Neural crest cell (in vitro differentiated cells): ENCODE measurements at regions not wholly inside any gene's neighbourhood (a gene's known extent, or its start where the extent isn't known, plus 50 kb on each side); places are given as distances from the start of the nearest gene placed in this dataset.

ENCODE experiments used
- DNase-seq: peaks from one replicate; pipeline ENCODE4 v3.0.0; 2021; ENCODE audit warnings: low read depth, mixed read lengths, low spot score
- H3K27ac Mint-ChIP-seq: one replicate; pipeline ENCODE4 v1.8.0; 2021; ENCODE audit warnings: mild to moderate bottlenecking, mixed read lengths; ENCODE audit not compliant: unreplicated experiment
- H3K27me3 Mint-ChIP-seq: 2 replicates; pipeline ENCODE4 v1.8.0; 2021; ENCODE audit warnings: low read depth, mild to moderate bottlenecking, mixed read lengths
- H3K36me3 Mint-ChIP-seq: 2 replicates; pipeline ENCODE4 v1.8.0; 2021; ENCODE audit warnings: low read depth, mild to moderate bottlenecking, mixed read lengths
- H3K4me1 Mint-ChIP-seq: 2 replicates; pipeline ENCODE4 v1.8.0; 2021; ENCODE audit warnings: mixed read lengths
- H3K4me3 Mint-ChIP-seq: one replicate; pipeline ENCODE4 v1.8.0; 2021; ENCODE audit warnings: mild to moderate bottlenecking, mixed read lengths
- H3K9me3 Mint-ChIP-seq: 2 replicates; pipeline ENCODE4 v1.8.0; 2021; ENCODE audit warnings: mixed read lengths
- TF ChIP-seq, protein P1 (sequence below): fragments of 200-600 bp; sonication (generic); conservative IDR thresholded peaks from 2 replicates; pipeline ENCODE4 v1.5.0; 2021; ENCODE audit warnings: antibody characterized with exemption, mild to moderate bottlenecking

DNA sequence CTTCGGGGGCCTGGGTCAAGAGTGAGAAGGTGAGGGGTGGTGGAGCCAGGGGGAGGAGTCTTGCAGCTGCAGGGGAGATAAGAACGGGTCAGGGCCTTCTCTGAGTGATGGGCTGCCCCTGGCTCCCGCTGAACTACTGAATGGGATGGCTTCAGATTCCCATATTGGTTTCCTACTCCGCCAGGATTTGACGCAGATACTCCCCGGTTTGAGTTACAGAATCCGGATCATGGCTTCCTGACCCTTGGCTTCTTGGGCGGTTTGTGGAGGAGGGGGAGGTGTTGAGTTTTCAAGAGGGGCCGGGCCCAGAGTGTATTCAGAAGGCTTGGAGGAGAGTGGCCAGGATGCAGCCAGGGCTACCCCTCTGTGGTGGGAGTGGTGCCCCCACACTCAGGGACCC, 119.9 kb upstream of the ATP2B2 start:
- no peaks in the 10 kb centered on the region for H3K9me3 Mint-ChIP-seq

DNA sequence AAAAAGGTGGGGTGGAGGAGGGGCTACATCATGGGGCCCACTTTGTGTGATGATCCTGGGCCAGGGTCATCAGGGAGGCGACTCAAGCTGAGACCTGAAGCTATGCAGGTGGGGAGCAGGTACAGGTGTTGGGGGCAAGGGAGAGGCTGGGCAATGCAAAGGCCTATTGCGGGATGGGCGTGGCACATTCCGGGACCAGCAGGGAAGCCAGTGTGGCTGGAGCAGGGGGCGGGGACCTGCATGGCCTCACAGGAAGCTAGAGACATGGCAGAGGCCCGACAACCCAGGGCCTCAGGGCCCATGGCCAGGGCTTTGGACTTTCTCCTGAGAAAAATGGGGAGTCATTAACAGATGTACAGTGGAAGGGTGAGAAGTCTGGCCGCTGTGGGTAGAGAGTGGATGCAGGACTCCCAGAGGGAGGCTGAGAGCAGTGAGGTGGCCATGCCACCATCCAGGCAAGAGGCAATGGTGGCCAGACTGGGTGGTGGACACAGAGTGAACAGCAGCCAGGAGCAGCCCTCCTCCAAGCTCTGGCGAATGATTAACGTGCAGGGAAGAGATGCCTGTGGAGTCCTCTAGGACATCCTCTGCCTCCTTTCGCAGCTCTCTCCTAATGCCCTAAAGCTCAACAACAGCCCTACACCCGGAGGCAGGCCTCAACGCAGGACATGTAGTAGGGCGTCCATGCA, 122.6 kb upstream of the ATP2B2 start:
- no peak overlapping the region for H3K27ac Mint-ChIP-seq
- H3K36me3 Mint-ChIP-seq = no peaks in the 10 kb centered on the region
- H3K4me1 Mint-ChIP-seq = no peaks in the 10 kb centered on the region
- H3K27me3 Mint-ChIP-seq = no peaks in the 10 kb centered on the region
- no peak overlapping the region for H3K4me3 Mint-ChIP-seq
- TF ChIP-seq, protein P1, sequence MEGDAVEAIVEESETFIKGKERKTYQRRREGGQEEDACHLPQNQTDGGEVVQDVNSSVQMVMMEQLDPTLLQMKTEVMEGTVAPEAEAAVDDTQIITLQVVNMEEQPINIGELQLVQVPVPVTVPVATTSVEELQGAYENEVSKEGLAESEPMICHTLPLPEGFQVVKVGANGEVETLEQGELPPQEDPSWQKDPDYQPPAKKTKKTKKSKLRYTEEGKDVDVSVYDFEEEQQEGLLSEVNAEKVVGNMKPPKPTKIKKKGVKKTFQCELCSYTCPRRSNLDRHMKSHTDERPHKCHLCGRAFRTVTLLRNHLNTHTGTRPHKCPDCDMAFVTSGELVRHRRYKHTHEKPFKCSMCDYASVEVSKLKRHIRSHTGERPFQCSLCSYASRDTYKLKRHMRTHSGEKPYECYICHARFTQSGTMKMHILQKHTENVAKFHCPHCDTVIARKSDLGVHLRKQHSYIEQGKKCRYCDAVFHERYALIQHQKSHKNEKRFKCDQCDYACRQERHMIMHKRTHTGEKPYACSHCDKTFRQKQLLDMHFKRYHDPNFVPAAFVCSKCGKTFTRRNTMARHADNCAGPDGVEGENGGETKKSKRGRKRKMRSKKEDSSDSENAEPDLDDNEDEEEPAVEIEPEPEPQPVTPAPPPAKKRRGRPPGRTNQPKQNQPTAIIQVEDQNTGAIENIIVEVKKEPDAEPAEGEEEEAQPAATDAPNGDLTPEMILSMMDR = no peak
- no peak for DNase-seq
- H3K9me3 Mint-ChIP-seq = no peaks in the 10 kb centered on the region

More for the DNA sequence above, 119.9 kb upstream of the ATP2B2 start:
- no peaks in the 10 kb centered on the region for H3K27me3 Mint-ChIP-seq
- TF ChIP-seq, protein P1 = no peak
- H3K36me3 Mint-ChIP-seq = no peaks in the 10 kb centered on the region
- DNase-seq = no peak
- no peak overlapping the region for H3K4me3 Mint-ChIP-seq
- no peak overlapping the region for H3K27ac Mint-ChIP-seq
- no peaks in the 10 kb centered on the region for H3K4me1 Mint-ChIP-seq

DNA sequence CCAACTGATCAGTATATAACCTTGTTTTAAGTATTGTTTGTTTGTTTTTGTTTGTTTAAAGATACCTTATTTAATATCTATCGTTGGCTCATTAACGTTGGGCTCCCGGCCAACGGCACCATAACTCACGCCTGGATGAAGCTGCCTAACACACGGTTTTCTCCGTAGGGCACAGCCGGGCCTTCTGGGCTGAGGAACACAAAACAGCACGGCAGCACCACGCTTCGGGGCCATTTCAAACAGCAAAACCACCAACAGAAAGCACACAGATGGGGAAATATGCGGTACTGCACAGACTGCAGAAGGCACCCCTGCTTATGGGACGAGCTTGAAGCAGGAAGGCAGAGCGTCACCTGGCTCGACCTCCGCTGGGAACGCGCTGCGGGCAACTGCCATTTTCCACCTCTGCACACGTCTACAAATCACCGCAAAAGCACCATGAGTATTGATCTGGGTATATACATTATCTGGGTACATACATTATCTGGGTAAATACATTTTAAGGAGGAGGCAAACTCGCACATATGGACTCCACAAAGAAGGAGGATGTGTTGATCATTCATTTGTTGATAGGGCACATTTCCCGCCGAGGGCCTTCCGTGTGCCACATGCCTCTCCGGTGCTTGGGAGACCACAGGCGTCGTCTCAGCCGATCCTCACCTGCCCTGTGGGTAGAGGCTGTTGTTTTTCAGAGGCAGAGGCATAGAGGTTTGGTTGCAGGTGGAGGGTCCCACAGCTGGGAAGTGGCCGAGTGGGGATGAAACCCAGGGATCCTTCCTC, 123.7 kb upstream of the ATP2B2 start:
- TF ChIP-seq, protein P1 = no peak
- peaks cover 2% of the 10 kb centered on the region for H3K27me3 Mint-ChIP-seq
- DNase-seq = no peak
- no peak overlapping the region for H3K4me3 Mint-ChIP-seq
- no peaks in the 10 kb centered on the region for H3K4me1 Mint-ChIP-seq
- H3K9me3 Mint-ChIP-seq = no peaks in the 10 kb centered on the region
- H3K27ac Mint-ChIP-seq = peak overlapping the region; percentile 72
- no peaks in the 10 kb centered on the region for H3K36me3 Mint-ChIP-seq

DNA sequence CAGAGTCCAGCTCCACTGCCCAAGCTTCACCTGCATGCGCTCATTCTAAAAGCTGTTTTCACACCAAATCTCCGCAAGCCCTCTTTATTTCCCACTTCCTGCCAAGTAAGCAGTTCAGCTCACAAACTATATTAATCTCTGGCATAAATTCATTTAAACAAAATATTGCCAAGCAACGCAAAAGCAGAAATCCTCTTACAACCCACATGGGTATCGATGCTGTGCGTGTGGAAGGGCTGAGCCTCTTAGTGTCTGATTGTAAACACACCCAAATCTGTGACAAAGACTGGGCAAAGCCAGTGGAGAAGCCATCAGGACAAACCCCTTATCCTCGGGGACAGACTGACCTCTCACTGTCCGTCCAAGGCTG, 124.3 kb upstream of the ATP2B2 start:
- no peak overlapping the region for H3K27ac Mint-ChIP-seq
- H3K9me3 Mint-ChIP-seq = no peaks in the 10 kb centered on the region
- TF ChIP-seq, protein P1 = no peak
- DNase-seq = no peak
- H3K4me1 Mint-ChIP-seq = no peaks in the 10 kb centered on the region
- no peaks in the 10 kb centered on the region for H3K36me3 Mint-ChIP-seq
- no peak overlapping the region for H3K4me3 Mint-ChIP-seq
- H3K27me3 Mint-ChIP-seq = peaks cover 2% of the 10 kb centered on the region

DNA sequence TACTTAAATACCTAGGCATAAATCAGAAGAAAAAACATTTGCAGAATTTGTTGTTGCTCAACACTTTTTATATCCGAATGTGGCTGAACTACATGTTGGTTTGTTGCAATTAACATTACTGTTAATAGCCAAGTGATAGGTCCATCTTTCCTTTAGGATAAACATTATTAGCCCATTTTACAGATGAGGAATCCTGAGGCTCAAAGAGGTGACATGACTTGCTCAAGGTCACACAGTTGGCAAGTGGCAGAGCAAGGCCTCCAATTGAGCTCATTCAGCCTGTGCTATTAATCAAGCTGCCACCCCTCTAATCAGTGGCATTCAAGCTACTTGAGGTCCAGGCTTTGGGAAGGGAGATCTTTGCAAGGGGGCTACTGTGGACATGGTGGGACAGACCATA, 125.8 kb upstream of the ATP2B2 start:
- TF ChIP-seq, protein P1 = no peak
- no peak overlapping the region for H3K4me3 Mint-ChIP-seq
- peaks cover 4% of the 10 kb centered on the region for H3K27me3 Mint-ChIP-seq
- no peak for DNase-seq
- no peaks in the 10 kb centered on the region for H3K4me1 Mint-ChIP-seq
- H3K27ac Mint-ChIP-seq = no peak overlapping the region
- no peaks in the 10 kb centered on the region for H3K9me3 Mint-ChIP-seq
- peaks cover under 1% of the 10 kb centered on the region for H3K36me3 Mint-ChIP-seq
